GM23338 (cell line): ENCODE measurements at regions not wholly inside any gene's neighbourhood (a gene's known extent, or its start where the extent isn't known, plus 50 kb on each side); places are given as distances from the start of the nearest gene placed in this dataset.
"Not testable (repeated sequence)": the region's sequence is repeated elsewhere in the genome, so short reads cannot be mapped to it uniquely, and the experiment has no call there.

Source experiments
- EZH2 ChIP-seq: fragments of 200-600 bp; sonication (generic); IDR thresholded peaks from one replicate; pipeline ENCODE4 v1.8.0; 2017; ENCODE audit warnings: antibody characterized with exemption, mild to moderate bottlenecking, low read depth; ENCODE audit not compliant: unreplicated experiment
- EZH2phosphoT487 ChIP-seq: fragments of 200-600 bp; sonication (generic); IDR thresholded peaks from one replicate; pipeline ENCODE4 v1.8.1; 2018; ENCODE audit warnings: antibody characterized with exemption; ENCODE audit not compliant: unreplicated experiment
- JUNB ChIP-seq: IDR thresholded peaks from one replicate; pipeline ENCODE4 v1.6.1; 2016; ENCODE audit warnings: antibody characterized with exemption; ENCODE audit not compliant: unreplicated experiment
- POLR2AphosphoS5 ChIP-seq: IDR thresholded peaks from 2 replicates; pipeline ENCODE4 v1.6.1; 2016; ENCODE audit warnings: antibody characterized with exemption, low read depth
- ZNF114 ChIP-seq: fragments of 250-450 bp; sonication (Bioruptor Pico); IDR thresholded peaks from 2 replicates; pipeline ENCODE4 v1.5.0; 2020; ENCODE audit warnings: mild to moderate bottlenecking, moderate library complexity
- ZNF331 ChIP-seq: fragments of 250-450 bp; sonication (Bioruptor Pico); IDR thresholded peaks from 2 replicates; pipeline ENCODE4 v1.5.0; 2020; ENCODE audit warnings: low read depth, mild to moderate bottlenecking, moderate library complexity
- TF ChIP-seq, protein P1 (sequence below), 2 experiments: fragments of 200-600 bp in 1 of 2; sonication (generic) in 1 of 2; conservative IDR thresholded peaks; 2 replicates each; pipeline versions ENCODE4 v1.5.1 to v1.6.1; 2016 to 2017; ENCODE audit warnings: antibody characterized with exemption in 2 of 2, low read depth in 2 of 2, mild to moderate bottlenecking in 2 of 2, moderate library complexity in 1 of 2
- TF ChIP-seq, protein P2 (sequence below): IDR thresholded peaks from 2 replicates; pipeline ENCODE4 v1.6.1; 2016; ENCODE audit warnings: antibody characterized with exemption

DNA sequence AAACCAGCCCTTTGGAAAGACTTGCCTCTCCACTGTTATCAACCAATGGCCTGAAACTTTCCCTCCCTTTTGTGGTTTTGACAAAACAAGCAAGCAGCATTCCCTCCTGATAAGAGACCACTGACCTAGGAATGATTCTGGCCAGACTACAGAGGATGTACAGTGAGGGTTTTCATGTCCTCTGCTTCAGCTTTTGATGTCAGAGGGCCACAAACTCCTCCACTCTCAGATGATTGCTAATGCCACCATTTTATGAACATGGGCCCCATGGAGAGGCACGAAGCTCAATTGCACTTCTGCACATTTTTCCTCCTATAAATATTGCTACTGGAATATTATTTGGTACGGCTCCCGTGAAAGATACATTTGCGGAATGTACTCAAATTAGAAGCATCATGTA lies 61.5 kb downstream of the PPIAL4A start:
- TF ChIP-seq POLR2AphosphoS5; EZH2; EZH2phosphoT487; JUNB; ZNF114; ZNF331 (CRISPR knock-in tag): not testable (repeated sequence)
- TF ChIP-seq, protein P1, sequence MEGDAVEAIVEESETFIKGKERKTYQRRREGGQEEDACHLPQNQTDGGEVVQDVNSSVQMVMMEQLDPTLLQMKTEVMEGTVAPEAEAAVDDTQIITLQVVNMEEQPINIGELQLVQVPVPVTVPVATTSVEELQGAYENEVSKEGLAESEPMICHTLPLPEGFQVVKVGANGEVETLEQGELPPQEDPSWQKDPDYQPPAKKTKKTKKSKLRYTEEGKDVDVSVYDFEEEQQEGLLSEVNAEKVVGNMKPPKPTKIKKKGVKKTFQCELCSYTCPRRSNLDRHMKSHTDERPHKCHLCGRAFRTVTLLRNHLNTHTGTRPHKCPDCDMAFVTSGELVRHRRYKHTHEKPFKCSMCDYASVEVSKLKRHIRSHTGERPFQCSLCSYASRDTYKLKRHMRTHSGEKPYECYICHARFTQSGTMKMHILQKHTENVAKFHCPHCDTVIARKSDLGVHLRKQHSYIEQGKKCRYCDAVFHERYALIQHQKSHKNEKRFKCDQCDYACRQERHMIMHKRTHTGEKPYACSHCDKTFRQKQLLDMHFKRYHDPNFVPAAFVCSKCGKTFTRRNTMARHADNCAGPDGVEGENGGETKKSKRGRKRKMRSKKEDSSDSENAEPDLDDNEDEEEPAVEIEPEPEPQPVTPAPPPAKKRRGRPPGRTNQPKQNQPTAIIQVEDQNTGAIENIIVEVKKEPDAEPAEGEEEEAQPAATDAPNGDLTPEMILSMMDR (conservative IDR thresholded peaks at IDR 0.05; ENCODE audit: low read depth in 2 of 2), result not testable (repeated sequence)
- TF ChIP-seq, protein P2, sequence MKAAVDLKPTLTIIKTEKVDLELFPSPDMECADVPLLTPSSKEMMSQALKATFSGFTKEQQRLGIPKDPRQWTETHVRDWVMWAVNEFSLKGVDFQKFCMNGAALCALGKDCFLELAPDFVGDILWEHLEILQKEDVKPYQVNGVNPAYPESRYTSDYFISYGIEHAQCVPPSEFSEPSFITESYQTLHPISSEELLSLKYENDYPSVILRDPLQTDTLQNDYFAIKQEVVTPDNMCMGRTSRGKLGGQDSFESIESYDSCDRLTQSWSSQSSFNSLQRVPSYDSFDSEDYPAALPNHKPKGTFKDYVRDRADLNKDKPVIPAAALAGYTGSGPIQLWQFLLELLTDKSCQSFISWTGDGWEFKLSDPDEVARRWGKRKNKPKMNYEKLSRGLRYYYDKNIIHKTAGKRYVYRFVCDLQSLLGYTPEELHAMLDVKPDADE, result not testable (repeated sequence)
